ENCODE measurements at regions not wholly inside any gene's neighbourhood (a gene's known extent, or its start where the extent isn't known, plus 50 kb on each side); places are given as distances from the start of the nearest gene placed in this dataset.

GRCh38 chr4:176883108-176883550, 90.4 kb upstream of the VEGFC start:
- TF ChIP-seq POLR2AphosphoS5 (IDR thresholded peaks at IDR 0.05; ENCODE audit: low read depth, low read length) (no peak), TAF1 (IDR thresholded peaks at IDR 0.05; ENCODE audit: borderline replicate concordance, insufficient read depth, low read length) (no peak), SIN3A (IDR thresholded peaks at IDR 0.05; ENCODE audit: borderline replicate concordance, insufficient read depth, low read length) (no peak), FOXP2 (optimal IDR thresholded peaks at IDR 0.05; ENCODE audit: borderline replicate concordance, extremely low read depth, extremely low read length, insufficient read depth) (no peak)
- TF ChIP-seq, protein P1, sequence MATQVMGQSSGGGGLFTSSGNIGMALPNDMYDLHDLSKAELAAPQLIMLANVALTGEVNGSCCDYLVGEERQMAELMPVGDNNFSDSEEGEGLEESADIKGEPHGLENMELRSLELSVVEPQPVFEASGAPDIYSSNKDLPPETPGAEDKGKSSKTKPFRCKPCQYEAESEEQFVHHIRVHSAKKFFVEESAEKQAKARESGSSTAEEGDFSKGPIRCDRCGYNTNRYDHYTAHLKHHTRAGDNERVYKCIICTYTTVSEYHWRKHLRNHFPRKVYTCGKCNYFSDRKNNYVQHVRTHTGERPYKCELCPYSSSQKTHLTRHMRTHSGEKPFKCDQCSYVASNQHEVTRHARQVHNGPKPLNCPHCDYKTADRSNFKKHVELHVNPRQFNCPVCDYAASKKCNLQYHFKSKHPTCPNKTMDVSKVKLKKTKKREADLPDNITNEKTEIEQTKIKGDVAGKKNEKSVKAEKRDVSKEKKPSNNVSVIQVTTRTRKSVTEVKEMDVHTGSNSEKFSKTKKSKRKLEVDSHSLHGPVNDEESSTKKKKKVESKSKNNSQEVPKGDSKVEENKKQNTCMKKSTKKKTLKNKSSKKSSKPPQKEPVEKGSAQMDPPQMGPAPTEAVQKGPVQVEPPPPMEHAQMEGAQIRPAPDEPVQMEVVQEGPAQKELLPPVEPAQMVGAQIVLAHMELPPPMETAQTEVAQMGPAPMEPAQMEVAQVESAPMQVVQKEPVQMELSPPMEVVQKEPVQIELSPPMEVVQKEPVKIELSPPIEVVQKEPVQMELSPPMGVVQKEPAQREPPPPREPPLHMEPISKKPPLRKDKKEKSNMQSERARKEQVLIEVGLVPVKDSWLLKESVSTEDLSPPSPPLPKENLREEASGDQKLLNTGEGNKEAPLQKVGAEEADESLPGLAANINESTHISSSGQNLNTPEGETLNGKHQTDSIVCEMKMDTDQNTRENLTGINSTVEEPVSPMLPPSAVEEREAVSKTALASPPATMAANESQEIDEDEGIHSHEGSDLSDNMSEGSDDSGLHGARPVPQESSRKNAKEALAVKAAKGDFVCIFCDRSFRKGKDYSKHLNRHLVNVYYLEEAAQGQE (IDR thresholded peaks at IDR 0.05; ENCODE audit: insufficient read depth in 1 of 2, low read depth in 2 of 2, low read length in 2 of 2) = no peak

GRCh38 chr4:176883681-176884418, 91.1 kb upstream of the VEGFC start:
- peak; percentile 25; the same call in 1 of the 2 replicates for TF ChIP-seq TAF1 (IDR thresholded peaks at IDR 0.05; ENCODE audit: borderline replicate concordance, insufficient read depth, low read length)
- TF ChIP-seq, protein P1 (IDR thresholded peaks at IDR 0.05; ENCODE audit: insufficient read depth in 1 of 2, low read depth in 2 of 2, low read length in 2 of 2) = no peak

DNA sequence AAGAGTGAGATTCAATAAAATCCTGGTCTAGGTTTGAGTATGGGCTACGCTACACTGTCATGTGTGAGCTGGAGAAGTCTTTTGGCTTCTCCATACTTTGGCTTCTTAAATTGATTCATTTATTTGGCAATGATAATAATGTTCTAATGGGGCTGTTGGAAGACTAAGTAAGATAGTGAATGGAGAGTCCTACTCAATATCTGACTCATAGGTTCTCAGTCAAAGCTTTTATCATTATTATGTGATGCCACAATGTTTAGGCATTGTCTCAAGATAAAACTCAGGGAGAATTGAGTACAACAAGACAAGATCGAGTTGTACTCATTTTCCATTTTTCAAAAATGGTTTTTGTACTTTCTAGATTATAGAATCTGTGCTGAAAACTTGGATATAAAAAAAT, 92.5 kb upstream of the VEGFC start:
- no peak for TF ChIP-seq TAF1 (IDR thresholded peaks at IDR 0.05; ENCODE audit: borderline replicate concordance, insufficient read depth, low read length)
- no peak for TF ChIP-seq FOXP2 (optimal IDR thresholded peaks at IDR 0.05; ENCODE audit: borderline replicate concordance, extremely low read depth, extremely low read length, insufficient read depth)
- TF ChIP-seq POLR2AphosphoS5 (IDR thresholded peaks at IDR 0.05; ENCODE audit: low read depth, low read length) = no peak
- TF ChIP-seq, protein P1 (IDR thresholded peaks at IDR 0.05; ENCODE audit: insufficient read depth in 1 of 2, low read depth in 2 of 2, low read length in 2 of 2) = no peak
- no peak for TF ChIP-seq SIN3A (IDR thresholded peaks at IDR 0.05; ENCODE audit: borderline replicate concordance, insufficient read depth, low read length)

GRCh38 chr4:176886135-176886534, 93.4 kb upstream of the VEGFC start:
- no peak for TF ChIP-seq FOXP2 (optimal IDR thresholded peaks at IDR 0.05; ENCODE audit: borderline replicate concordance, extremely low read depth, extremely low read length, insufficient read depth)
- no peak for TF ChIP-seq TAF1 (IDR thresholded peaks at IDR 0.05; ENCODE audit: borderline replicate concordance, insufficient read depth, low read length)
- TF ChIP-seq SIN3A (IDR thresholded peaks at IDR 0.05; ENCODE audit: borderline replicate concordance, insufficient read depth, low read length) = no peak
- TF ChIP-seq POLR2AphosphoS5 (IDR thresholded peaks at IDR 0.05; ENCODE audit: low read depth, low read length) = no peak

DNA sequence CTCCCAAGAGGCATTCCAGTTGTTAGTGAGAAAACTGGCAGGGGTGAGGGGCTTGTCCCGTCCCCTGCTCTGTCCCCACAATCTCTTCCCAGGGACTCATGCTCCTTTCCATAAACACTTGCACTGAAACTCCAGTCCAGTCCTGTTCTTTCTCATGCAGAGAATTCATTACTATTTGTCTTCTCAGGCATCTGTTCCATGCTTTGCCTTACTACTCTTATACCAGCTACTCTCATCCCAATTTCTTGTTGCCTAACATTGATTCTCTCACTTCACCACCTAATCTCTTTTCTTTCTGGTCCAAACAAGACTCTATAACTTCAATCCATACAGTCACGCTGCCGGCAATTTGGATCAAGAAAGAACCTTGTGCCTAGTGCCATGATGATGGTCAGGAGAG, 97.1 kb upstream of the VEGFC start:
- TF ChIP-seq, protein P1 (IDR thresholded peaks at IDR 0.05; ENCODE audit: insufficient read depth in 1 of 2, low read depth in 2 of 2, low read length in 2 of 2) = no peak
- TF ChIP-seq SIN3A (IDR thresholded peaks at IDR 0.05; ENCODE audit: borderline replicate concordance, insufficient read depth, low read length) (no peak), POLR2AphosphoS5 (IDR thresholded peaks at IDR 0.05; ENCODE audit: low read depth, low read length) (no peak), FOXP2 (optimal IDR thresholded peaks at IDR 0.05; ENCODE audit: borderline replicate concordance, extremely low read depth, extremely low read length, insufficient read depth) (no peak), TAF1 (IDR thresholded peaks at IDR 0.05; ENCODE audit: borderline replicate concordance, insufficient read depth, low read length) (no peak)

Data from PFSK-1 (cell line).